Stimulated activated CD4-positive, alpha-beta T cell treated with anti-CD3 and anti-CD28 coated beads, Interleukin-12 subunit alpha, Interleukin-12 subunit beta, amount 100 ng/mL, for 48 hours (primary cell): ENCODE measurements at regions not wholly inside any gene's neighbourhood (a gene's known extent, or its start where the extent isn't known, plus 50 kb on each side); places are given as distances from the start of the nearest gene placed in this dataset.
"Not testable (repeated sequence)": the region's sequence is repeated elsewhere in the genome, so short reads cannot be mapped to it uniquely, and the experiment has no call there.

Experiments
- DNase-seq, 3 donors: peaks; one replicate each; pipeline ENCODE4 v3.0.0-alpha.2; 2020; ENCODE audit warnings: low read depth in 2 of 3, low spot score in 1 of 3

GRCh38 chr11:70547821-70548670, 149.7 kb downstream of the CTTN start:
- DNase-seq, result no peak

- no peak for DNase-seq
These were observed 150.6 kb downstream of the CTTN start for GRCh38 chr11:70548976-70549375.

- no peak for DNase-seq
These were observed 151.1 kb downstream of the CTTN start for GRCh38 chr11:70549386-70549785.

- DNase-seq, result no peak
These were observed 151.5 kb downstream of the CTTN start for GRCh38 chr11:70549796-70550195.

- no peak for DNase-seq
These were observed 152.3 kb downstream of the CTTN start for GRCh38 chr11:70550456-70551195.

- DNase-seq, result no peak
These were observed 153.2 kb downstream of the CTTN start for GRCh38 chr11:70551351-70552166.

GRCh38 chr11:70552167-70553150, 154.1 kb downstream of the CTTN start:
- DNase-seq, result no peak

GRCh38 chr11:70555078-70555477, 156.7 kb downstream of the CTTN start:
- no peak for DNase-seq

- DNase-seq, result no peak
These were observed 158.8 kb downstream of the CTTN start for GRCh38 chr11:70556884-70557741.

GRCh38 chr11:70557742-70558485, 159.6 kb downstream of the CTTN start:
- DNase-seq, result no peak

GRCh38 chr11:70558681-70559080, 160.4 kb downstream of the CTTN start:
- DNase-seq, result no peak

GRCh38 chr11:70559516-70559915, 161.2 kb downstream of the CTTN start:
- DNase-seq, result no peak

- DNase-seq, result not testable (repeated sequence)
These were observed 162.3 kb downstream of the CTTN start for GRCh38 chr11:70560621-70561020.

GRCh38 chr11:70566768-70567530, 168.6 kb downstream of the CTTN start:
- no peak for DNase-seq

- DNase-seq, result no peak
These were observed 169.3 kb downstream of the CTTN start for GRCh38 chr11:70567680-70568034.

GRCh38 chr11:70568035-70568813, 169.9 kb downstream of the CTTN start:
- no peak for DNase-seq
